ENCODE measurements at regions not wholly inside any gene's neighbourhood (a gene's known extent, or its start where the extent isn't known, plus 50 kb on each side); places are given as distances from the start of the nearest gene placed in this dataset.

- TF ChIP-seq POLR2A (IDR thresholded peaks at IDR 0.05) (no peak), CTCF (IDR thresholded peaks at IDR 0.05) (no peak)
Observed at GRCh38 chr5:50978924-50979323, 312.5 kb downstream of the PARP8 start.

Measured in uterus (tissue), 2 donors.